ENCODE measurements at regions not wholly inside any gene's neighbourhood (a gene's known extent, or its start where the extent isn't known, plus 50 kb on each side); places are given as distances from the start of the nearest gene placed in this dataset.
A peak's percentile ranks its signal among the peaks of the same experiment; 100 is the strongest.

DNA sequence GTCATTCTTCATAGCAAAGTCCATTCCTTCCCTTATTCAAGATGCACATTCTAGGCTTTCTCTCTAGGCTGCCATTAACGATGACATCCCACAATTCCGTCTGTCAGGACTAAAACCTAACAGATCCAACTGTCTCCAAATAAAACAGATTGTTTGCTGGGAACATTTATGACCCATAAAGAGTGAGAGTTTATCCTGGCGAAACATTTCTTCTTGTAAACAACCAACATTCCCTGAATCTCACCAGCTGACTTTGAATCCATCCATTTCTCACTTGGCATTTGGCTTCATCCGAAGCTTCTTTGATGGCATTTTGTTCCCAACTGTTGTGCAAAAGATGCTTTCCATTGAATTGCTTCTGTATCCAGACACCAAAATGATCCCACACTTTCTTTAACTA is 93.1 kb downstream of the OLIG3 start:
- Histone ChIP-seq H3K27ac (ENCODE audit: control insufficient read depth, insufficient read depth) (no peak overlapping the region), H4K20me1 (ENCODE audit: control insufficient read depth, insufficient read depth) (no peaks in the 10 kb centered on the region), H2AFZ (ENCODE audit: control insufficient read depth, low read depth, low read length) (no peak overlapping the region), H3K27me3 (replicated peaks in 1 of 2; ENCODE audit: control insufficient read depth in 2 of 2, insufficient read depth in 2 of 2, low read length in 1 of 2) (no peaks in the 10 kb centered on the region; a peak in 1 of 4 replicates), H3K9me3 (replicated peaks; ENCODE audit: control insufficient read depth, insufficient read depth, low read length) (no peaks in the 10 kb centered on the region), H3K79me2 (ENCODE audit: control insufficient read depth, insufficient read depth, low read length) (no peaks in the 10 kb centered on the region), H3K4me2 (ENCODE audit: control insufficient read depth, insufficient read depth) (no peak overlapping the region), H3K4me3 (no peak overlapping the region), H3K9ac (ENCODE audit: control insufficient read depth, insufficient read depth, low read length) (no peak overlapping the region), H3K36me3 (ENCODE audit: control insufficient read depth in 2 of 2, insufficient read depth in 2 of 2, low read length in 1 of 2) (no peaks in the 10 kb centered on the region), H3K4me1 (ENCODE audit: control insufficient read depth, insufficient read depth, low read length) (no peaks in the 10 kb centered on the region)
- BruUV-seq (replicated peaks): no TSS peak
- FAIRE-seq (no peak), ATAC-seq (no peak), DNase-seq (ENCODE audit: low read depth, low spot score) (no peak)
- intact Hi-C loops (cut with micrococcal nuclease; ENCODE audit: unreplicated experiment): no loop called here
- ChIA-PET SMC1A (ENCODE audit: uncharacterized antibody, unreplicated experiment) (interaction anchor here (1.0 to 3.7 kb wide), 5 partner anchors 11 to 162 kb away, joined by 3 to 9 read pairs (median 5); no protein-coding TSS in a partner anchor), RAD21 (ENCODE audit: unreplicated experiment) (interaction anchor here (1.5 kb wide), 1 partner anchor 12 kb away, joined by 3 read pairs; no protein-coding TSS in a partner anchor), CTCF (interaction anchor here (1.1 to 1.9 kb wide), 2 partner anchors 29 to 63 kb away, joined by 3 to 7 read pairs; no protein-coding TSS in a partner anchor), POLR2A (no interaction called here)
- TF ChIP-seq YY1 (IDR thresholded peaks at IDR 0.05; ENCODE audit: low read depth, low read length) (no peak), RB1 (IDR thresholded peaks at IDR 0.05; ENCODE audit: borderline replicate concordance) (no peak), SMAD5 (IDR thresholded peaks at IDR 0.05; ENCODE audit: low read depth) (no peak)
- in situ Hi-C loops (cut with MboI): no loop called here
- WGBS (ENCODE audit: insufficient coverage, insufficient replicate concordance, low lambda C conversion rate, missing lambda C conversion rate): 79% methylated on average over 4 of the region's 4 CpGs

DNA sequence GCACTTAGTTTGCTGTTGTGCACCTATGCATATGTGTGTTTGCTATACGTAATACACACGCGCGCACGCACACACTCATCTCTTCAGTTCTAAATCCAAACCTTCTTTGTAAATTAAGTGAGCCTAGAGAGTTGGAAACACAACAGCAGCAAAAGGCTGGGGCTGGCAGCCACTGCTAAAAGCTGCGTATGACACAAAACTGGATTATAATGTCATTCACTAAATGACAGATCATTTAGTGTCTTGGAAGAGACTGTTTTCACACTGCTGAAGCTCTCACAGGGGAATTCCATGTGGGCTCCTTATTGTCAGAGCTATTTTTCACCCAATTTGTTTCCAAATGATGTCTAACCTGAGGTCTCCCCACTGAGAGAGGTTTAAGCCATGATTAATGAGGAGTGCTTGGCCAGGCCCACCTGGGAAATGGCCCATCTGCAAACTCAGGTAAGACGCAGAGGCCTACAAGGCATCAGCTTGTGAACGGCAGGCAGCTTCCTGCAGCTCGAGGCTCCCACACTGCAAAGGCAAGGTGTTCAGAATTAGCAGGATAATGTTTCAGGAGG is 94.2 kb downstream of the OLIG3 start:
- 26% methylated on average over 9 of the region's 9 CpGs for WGBS (ENCODE audit: insufficient coverage, insufficient replicate concordance, low lambda C conversion rate, missing lambda C conversion rate)
- H3K27me3 ChIP-seq (replicated peaks in 1 of 2; ENCODE audit: control insufficient read depth in 2 of 2, insufficient read depth in 2 of 2, low read length in 1 of 2): no peaks in the 10 kb centered on the region; a peak in 1 of 4 replicates
- no peaks in the 10 kb centered on the region for H4K20me1 ChIP-seq (ENCODE audit: control insufficient read depth, insufficient read depth)
- RAD21 ChIA-PET (ENCODE audit: unreplicated experiment): interaction anchor here (1.0 to 1.5 kb wide), 6 partner anchors 10 to 30 kb away, joined by 3 to 7 read pairs (median 4); no protein-coding TSS in a partner anchor
- H3K4me3 ChIP-seq: no peak overlapping the region
- BruUV-seq (replicated peaks): no TSS peak
- H3K4me2 ChIP-seq (ENCODE audit: control insufficient read depth, insufficient read depth): no peak overlapping the region
- ATAC-seq: peak; percentile 89
- H3K9me3 ChIP-seq (replicated peaks; ENCODE audit: control insufficient read depth, insufficient read depth, low read length): no peaks in the 10 kb centered on the region; the same call in 2 of the 3 replicates
- POLR2A ChIA-PET: interaction anchor here (1.9 kb wide), 1 partner anchor 9 kb away, joined by 4 read pairs; no protein-coding TSS in a partner anchor
- H2AFZ ChIP-seq (ENCODE audit: control insufficient read depth, low read depth, low read length): no peak overlapping the region; the same call in 1 of the 2 replicates
- FAIRE-seq: no peak
- H3K4me1 ChIP-seq (ENCODE audit: control insufficient read depth, insufficient read depth, low read length): no peaks in the 10 kb centered on the region
- in situ Hi-C loops (cut with MboI): no loop called here
- no peak overlapping the region for H3K9ac ChIP-seq (ENCODE audit: control insufficient read depth, insufficient read depth, low read length)
- no peak for DNase-seq (ENCODE audit: low read depth, low spot score)
- H3K79me2 ChIP-seq (ENCODE audit: control insufficient read depth, insufficient read depth, low read length): no peaks in the 10 kb centered on the region
- CTCF ChIA-PET: interaction anchor here (0.8 to 1.4 kb wide), 5 partner anchors 13 to 257 kb away, joined by 3 to 5 read pairs (median 3); no protein-coding TSS in a partner anchor
- H3K27ac ChIP-seq (ENCODE audit: control insufficient read depth, insufficient read depth): no peak overlapping the region
- H3K36me3 ChIP-seq (ENCODE audit: control insufficient read depth in 2 of 2, insufficient read depth in 2 of 2, low read length in 1 of 2): no peaks in the 10 kb centered on the region
- intact Hi-C loops (cut with micrococcal nuclease; ENCODE audit: unreplicated experiment): no loop called here
- SMC1A ChIA-PET (ENCODE audit: uncharacterized antibody, unreplicated experiment): interaction anchor here (0.6 to 3.7 kb wide), 9 partner anchors 8 to 233 kb away, joined by 3 to 9 read pairs (median 4); no protein-coding TSS in a partner anchor
- no peak for TF ChIP-seq KAT2A (conservative IDR thresholded peaks at IDR 0.05; ENCODE audit: control insufficient read depth, low read depth, low read length)
- TF ChIP-seq BCL3 (IDR thresholded peaks at IDR 0.05; ENCODE audit: borderline replicate concordance, insufficient read depth, low read depth, low read length, poor library complexity, severe bottlenecking): peak; percentile 52
- no peak for TF ChIP-seq EGR1 (IDR thresholded peaks at IDR 0.05; ENCODE audit: borderline replicate concordance in 1 of 2, low read depth in 2 of 2, low read length in 2 of 2)
- peak in 1 of 2 experiments; percentile 50; a peak in 1 of 4 replicates for TF ChIP-seq ETV6 (conservative IDR thresholded peaks at IDR 0.05 in 1 of 2, IDR thresholded peaks at IDR 0.05 in 1 of 2; ENCODE audit: borderline replicate concordance in 1 of 2, low read depth in 1 of 2)
- no peak for TF ChIP-seq TARDBP (IDR thresholded peaks at IDR 0.05; ENCODE audit: borderline replicate concordance)
- TF ChIP-seq CREB1 (IDR thresholded peaks at IDR 0.05; ENCODE audit: low read depth): peak; percentile 49; the same call in 1 of the 2 replicates
- no peak for TF ChIP-seq MAX (IDR thresholded peaks at IDR 0.05; ENCODE audit: low read depth, low read length)
- 0 out of 2 replicates have a peak, but pooled peaks have one; percentile 52 for TF ChIP-seq MEF2A (IDR thresholded peaks at IDR 0.05; ENCODE audit: insufficient read depth, low read depth, low read length)
- peak; percentile 74; the same call in 1 of the 2 replicates for TF ChIP-seq FOXM1 (IDR thresholded peaks at IDR 0.05; ENCODE audit: low read depth, low read length)
- TF ChIP-seq NR2C2 (IDR thresholded peaks at IDR 0.05; ENCODE audit: borderline replicate concordance, control insufficient read depth, insufficient read length, low read depth): no peak
- TF ChIP-seq BCL11A (IDR thresholded peaks at IDR 0.05; ENCODE audit: low read depth, low read length): peak; percentile 67; the same call in 1 of the 2 replicates
- TF ChIP-seq JUNB (IDR thresholded peaks at IDR 0.05): peak; percentile 96

All from GM12878 (cell line).